ENCODE measurements at regions not wholly inside any gene's neighbourhood (a gene's known extent, or its start where the extent isn't known, plus 50 kb on each side); places are given as distances from the start of the nearest gene placed in this dataset.

DNA sequence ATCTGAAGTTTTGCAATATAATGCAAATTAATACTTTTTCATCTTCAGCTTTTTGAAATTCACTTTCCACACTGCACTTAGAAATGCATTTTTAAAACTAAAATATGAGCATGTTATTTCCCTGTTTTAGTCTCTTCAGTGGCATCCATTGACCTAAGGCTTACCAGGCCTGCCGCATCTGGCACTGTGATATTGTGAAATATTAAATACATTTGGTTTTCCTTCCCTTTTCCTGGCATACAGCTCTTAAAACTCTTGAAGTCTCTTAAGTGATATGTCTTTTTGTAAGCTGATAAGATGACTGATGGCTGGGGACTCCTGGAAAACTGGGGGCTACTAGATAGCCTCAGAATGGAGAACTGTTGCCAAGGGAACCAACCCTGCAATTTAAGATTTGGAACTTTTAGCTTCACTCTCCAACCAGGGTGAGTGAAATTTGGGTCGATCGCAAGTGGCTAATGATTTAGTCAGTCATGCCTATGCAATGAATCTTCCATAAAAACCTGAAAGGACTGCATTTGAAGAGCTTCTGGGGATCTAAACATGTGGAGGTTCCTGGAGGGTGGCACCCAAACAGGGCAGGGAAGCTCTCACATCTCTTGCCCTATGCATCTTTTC lies 75.5 kb upstream of the PDC start:
- Histone ChIP-seq H3K4me1 (ENCODE audit: control insufficient read depth in 1 of 2, insufficient read depth in 2 of 2, low read length in 2 of 2) (no peaks in the 10 kb centered on the region), H3K27ac (ENCODE audit: low read depth, low read length) (no peak overlapping the region), H3K27me3 (ENCODE audit: insufficient read depth, low read length) (no peaks in the 10 kb centered on the region), H4K20me1 (ENCODE audit: insufficient read depth) (no peaks in the 10 kb centered on the region), H3K9me3 (ENCODE audit: control insufficient read depth in 1 of 2, insufficient read depth in 1 of 2, low read depth in 1 of 2, low read length in 2 of 2) (no peaks in the 10 kb centered on the region), H3K79me2 (ENCODE audit: insufficient read depth, low read length) (no peaks in the 10 kb centered on the region), H3K4me3 (replicated peaks in 1 of 2; ENCODE audit: low read depth in 1 of 2, low read length in 2 of 2) (no peak overlapping the region), H2AFZ (ENCODE audit: low read depth, low read length, poor library complexity, severe bottlenecking) (no peak overlapping the region), H3K9me2 (ENCODE audit: insufficient read depth) (0 out of 2 replicates have a peak, but pooled peaks cover 2% of the 10 kb centered on the region), H3K4me2 (ENCODE audit: low read length) (no peak overlapping the region), H3K9ac (ENCODE audit: low read length) (no peak overlapping the region), H3K36me3 (ENCODE audit: control insufficient read depth in 1 of 2, insufficient read depth in 2 of 2, low read length in 2 of 2) (no peaks in the 10 kb centered on the region)
- RAD21 ChIA-PET (ENCODE audit: low non-redundant PET in 1 of 2, low total read pairs in 2 of 2, uncharacterized antibody in 2 of 2, unreplicated experiment in 2 of 2), result no interaction called here
- ATAC-seq (no peak), DNase-seq (ENCODE audit: low read depth, low spot score) (no peak)
- TF ChIP-seq, protein P1, sequence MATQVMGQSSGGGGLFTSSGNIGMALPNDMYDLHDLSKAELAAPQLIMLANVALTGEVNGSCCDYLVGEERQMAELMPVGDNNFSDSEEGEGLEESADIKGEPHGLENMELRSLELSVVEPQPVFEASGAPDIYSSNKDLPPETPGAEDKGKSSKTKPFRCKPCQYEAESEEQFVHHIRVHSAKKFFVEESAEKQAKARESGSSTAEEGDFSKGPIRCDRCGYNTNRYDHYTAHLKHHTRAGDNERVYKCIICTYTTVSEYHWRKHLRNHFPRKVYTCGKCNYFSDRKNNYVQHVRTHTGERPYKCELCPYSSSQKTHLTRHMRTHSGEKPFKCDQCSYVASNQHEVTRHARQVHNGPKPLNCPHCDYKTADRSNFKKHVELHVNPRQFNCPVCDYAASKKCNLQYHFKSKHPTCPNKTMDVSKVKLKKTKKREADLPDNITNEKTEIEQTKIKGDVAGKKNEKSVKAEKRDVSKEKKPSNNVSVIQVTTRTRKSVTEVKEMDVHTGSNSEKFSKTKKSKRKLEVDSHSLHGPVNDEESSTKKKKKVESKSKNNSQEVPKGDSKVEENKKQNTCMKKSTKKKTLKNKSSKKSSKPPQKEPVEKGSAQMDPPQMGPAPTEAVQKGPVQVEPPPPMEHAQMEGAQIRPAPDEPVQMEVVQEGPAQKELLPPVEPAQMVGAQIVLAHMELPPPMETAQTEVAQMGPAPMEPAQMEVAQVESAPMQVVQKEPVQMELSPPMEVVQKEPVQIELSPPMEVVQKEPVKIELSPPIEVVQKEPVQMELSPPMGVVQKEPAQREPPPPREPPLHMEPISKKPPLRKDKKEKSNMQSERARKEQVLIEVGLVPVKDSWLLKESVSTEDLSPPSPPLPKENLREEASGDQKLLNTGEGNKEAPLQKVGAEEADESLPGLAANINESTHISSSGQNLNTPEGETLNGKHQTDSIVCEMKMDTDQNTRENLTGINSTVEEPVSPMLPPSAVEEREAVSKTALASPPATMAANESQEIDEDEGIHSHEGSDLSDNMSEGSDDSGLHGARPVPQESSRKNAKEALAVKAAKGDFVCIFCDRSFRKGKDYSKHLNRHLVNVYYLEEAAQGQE (IDR thresholded peaks at IDR 0.05; ENCODE audit: low read depth), result no peak
- TF ChIP-seq, protein P2, sequence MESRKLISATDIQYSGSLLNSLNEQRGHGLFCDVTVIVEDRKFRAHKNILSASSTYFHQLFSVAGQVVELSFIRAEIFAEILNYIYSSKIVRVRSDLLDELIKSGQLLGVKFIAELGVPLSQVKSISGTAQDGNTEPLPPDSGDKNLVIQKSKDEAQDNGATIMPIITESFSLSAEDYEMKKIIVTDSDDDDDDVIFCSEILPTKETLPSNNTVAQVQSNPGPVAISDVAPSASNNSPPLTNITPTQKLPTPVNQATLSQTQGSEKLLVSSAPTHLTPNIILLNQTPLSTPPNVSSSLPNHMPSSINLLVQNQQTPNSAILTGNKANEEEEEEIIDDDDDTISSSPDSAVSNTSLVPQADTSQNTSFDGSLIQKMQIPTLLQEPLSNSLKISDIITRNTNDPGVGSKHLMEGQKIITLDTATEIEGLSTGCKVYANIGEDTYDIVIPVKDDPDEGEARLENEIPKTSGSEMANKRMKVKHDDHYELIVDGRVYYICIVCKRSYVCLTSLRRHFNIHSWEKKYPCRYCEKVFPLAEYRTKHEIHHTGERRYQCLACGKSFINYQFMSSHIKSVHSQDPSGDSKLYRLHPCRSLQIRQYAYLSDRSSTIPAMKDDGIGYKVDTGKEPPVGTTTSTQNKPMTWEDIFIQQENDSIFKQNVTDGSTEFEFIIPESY (IDR thresholded peaks at IDR 0.05; ENCODE audit: extremely low read depth, insufficient replicate concordance, low read length), result no peak
- TF ChIP-seq, protein P3, sequence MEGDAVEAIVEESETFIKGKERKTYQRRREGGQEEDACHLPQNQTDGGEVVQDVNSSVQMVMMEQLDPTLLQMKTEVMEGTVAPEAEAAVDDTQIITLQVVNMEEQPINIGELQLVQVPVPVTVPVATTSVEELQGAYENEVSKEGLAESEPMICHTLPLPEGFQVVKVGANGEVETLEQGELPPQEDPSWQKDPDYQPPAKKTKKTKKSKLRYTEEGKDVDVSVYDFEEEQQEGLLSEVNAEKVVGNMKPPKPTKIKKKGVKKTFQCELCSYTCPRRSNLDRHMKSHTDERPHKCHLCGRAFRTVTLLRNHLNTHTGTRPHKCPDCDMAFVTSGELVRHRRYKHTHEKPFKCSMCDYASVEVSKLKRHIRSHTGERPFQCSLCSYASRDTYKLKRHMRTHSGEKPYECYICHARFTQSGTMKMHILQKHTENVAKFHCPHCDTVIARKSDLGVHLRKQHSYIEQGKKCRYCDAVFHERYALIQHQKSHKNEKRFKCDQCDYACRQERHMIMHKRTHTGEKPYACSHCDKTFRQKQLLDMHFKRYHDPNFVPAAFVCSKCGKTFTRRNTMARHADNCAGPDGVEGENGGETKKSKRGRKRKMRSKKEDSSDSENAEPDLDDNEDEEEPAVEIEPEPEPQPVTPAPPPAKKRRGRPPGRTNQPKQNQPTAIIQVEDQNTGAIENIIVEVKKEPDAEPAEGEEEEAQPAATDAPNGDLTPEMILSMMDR (IDR thresholded peaks at IDR 0.05 in 2 of 3, conservative IDR thresholded peaks at IDR 0.05 in 1 of 3; ENCODE audit: borderline replicate concordance in 1 of 3, insufficient read depth in 1 of 3, low read depth in 2 of 3, low read length in 2 of 3), result no peak
- TF ChIP-seq, protein P4, sequence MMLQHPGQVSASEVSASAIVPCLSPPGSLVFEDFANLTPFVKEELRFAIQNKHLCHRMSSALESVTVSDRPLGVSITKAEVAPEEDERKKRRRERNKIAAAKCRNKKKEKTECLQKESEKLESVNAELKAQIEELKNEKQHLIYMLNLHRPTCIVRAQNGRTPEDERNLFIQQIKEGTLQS (IDR thresholded peaks at IDR 0.05), result no peak
- TF ChIP-seq CBX3 (IDR thresholded peaks at IDR 0.05; ENCODE audit: low read depth), result no peak
- no peak for TF ChIP-seq EZH2phosphoT487 (IDR thresholded peaks at IDR 0.05; ENCODE audit: borderline replicate concordance)
- no peak for TF ChIP-seq RAD21 (IDR thresholded peaks at IDR 0.05; ENCODE audit: low read depth)
- TF ChIP-seq ZNF274 (IDR thresholded peaks at IDR 0.05; ENCODE audit: low read depth, low read length), result no peak
- TF ChIP-seq ELF1 (IDR thresholded peaks at IDR 0.05; ENCODE audit: borderline replicate concordance, low read depth), result no peak
- no peak for TF ChIP-seq POLR2AphosphoS5 (IDR thresholded peaks at IDR 0.05; ENCODE audit: low read depth, low read length)
- no peak for TF ChIP-seq CEBPB (IDR thresholded peaks at IDR 0.05; ENCODE audit: low read depth)
- TF ChIP-seq SRF (IDR thresholded peaks at IDR 0.05; ENCODE audit: low read depth), result no peak
- no peak for TF ChIP-seq ZFX (IDR thresholded peaks at IDR 0.05)
- no peak for TF ChIP-seq FOSL1 (IDR thresholded peaks at IDR 0.05; ENCODE audit: low read depth)
- no peak for TF ChIP-seq EZH2 (IDR thresholded peaks at IDR 0.05)
- no peak for TF ChIP-seq SIN3A (IDR thresholded peaks at IDR 0.05; ENCODE audit: low read depth)
- BruUV-seq (replicated peaks), result no TSS peak
- intact Hi-C loops (cut with micrococcal nuclease), result no loop called here
- POLR2A ChIA-PET, result no interaction called here
- CTCF ChIA-PET, result no interaction called here

Data from HCT116 (cell line).